ENCODE measurements at regions not wholly inside any gene's neighbourhood (a gene's known extent, or its start where the extent isn't known, plus 50 kb on each side); places are given as distances from the start of the nearest gene placed in this dataset.

DNA sequence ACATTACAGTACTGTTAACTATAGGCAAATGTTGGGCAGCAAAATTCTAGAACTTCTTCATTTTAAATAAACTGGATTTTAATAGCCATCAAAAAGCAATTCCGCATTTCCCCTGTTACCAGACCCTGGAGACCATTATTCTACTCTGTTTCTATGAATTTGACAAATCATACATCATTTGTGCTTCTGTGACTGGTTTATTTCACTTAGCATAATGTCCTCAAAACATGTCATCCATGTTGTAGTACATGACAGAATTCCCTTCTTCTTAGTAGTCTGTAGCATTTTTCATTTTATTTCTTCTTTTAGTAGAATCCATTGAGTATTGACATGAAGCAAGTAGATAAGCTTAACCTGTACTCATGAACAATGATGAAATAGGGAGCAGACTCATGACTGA is 59.4 kb upstream of the PPP4R3C start:
- DNase-seq = no peak

DNA sequence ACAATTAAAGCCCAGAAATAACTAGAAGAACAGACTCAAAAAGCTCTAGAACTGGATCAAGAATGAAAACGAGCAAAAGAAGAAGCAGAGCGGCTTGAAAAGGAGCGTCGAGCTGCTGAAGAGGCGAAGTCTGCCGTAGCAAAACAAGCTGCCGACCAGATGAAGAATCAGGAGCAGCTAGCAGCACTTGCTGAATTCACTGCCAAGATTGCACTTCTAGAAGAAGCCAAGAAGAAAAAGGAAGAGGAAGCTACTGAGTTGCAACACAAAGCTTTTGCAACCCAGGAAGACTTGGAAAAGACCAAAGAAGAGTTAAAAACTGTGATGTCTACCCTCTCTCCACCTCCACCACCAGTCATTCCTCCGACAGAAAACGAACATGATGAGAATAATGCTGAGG is 56.1 kb upstream of the PPP4R3C start:
- DNase-seq = peak in 1 of 2 experiments; percentile 5
